ENCODE measurements at regions not wholly inside any gene's neighbourhood (a gene's known extent, or its start where the extent isn't known, plus 50 kb on each side); places are given as distances from the start of the nearest gene placed in this dataset.
A peak's percentile ranks its signal among the peaks of the same experiment; 100 is the strongest.
"Not testable (repeated sequence)": the region's sequence is repeated elsewhere in the genome, so short reads cannot be mapped to it uniquely, and the experiment has no call there.

- no peak for DNase-seq (ENCODE audit: low read depth)
Observed at GRCh38 chr1:195933835-195934234, 674.4 kb downstream of the KCNT2 start.

GRCh38 chr1:195915826-195916225, 692.4 kb downstream of the KCNT2 start:
- DNase-seq (ENCODE audit: low read depth), result no peak

GRCh38 chr1:195909061-195909460, 699.2 kb downstream of the KCNT2 start:
- no peak for DNase-seq (ENCODE audit: low read depth)

DNA sequence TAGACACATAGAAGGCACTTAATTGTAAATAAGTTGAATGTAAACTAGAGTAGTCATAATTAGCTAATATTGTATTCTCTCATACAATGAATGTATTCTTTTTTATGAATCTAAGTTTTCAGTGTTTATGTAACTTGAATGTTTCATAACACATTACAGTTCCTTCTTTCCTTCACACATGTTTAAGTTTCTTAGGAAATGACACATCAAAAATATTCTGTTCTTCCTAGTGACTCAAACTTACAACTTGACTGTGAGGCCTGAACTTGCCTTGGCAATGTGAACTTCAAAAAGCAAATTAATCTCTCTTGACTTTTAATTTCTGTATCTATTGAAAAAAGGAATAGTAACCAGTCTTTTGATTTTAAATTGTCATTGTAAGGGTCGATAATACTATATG, 700.1 kb downstream of the KCNT2 start:
- DNase-seq (ENCODE audit: low read depth), result peak; percentile 27

- peak; percentile 14 for DNase-seq (ENCODE audit: low read depth)
Observed at GRCh38 chr1:195903203-195903602, 705.0 kb downstream of the KCNT2 start.

DNA sequence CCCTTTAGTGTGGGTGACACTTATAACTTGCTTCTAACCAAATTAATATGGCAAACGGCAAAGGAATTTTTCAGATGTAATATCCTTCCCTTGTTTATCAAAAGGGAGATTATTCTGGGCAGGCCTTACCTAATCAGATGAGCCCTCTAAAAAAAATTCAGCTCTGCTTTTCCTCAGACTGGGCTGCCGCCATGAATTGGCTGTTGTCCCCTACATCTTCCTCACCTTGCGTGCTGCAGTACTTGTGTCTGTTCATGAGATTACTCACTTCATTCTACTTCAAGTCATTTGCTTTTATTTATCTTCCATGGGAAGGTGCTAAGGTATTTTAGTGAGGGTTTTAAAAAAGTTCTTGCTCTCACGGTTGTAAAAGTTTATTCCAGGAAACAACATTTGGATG, 705.5 kb downstream of the KCNT2 start:
- no peak for DNase-seq (ENCODE audit: low read depth)

DNA sequence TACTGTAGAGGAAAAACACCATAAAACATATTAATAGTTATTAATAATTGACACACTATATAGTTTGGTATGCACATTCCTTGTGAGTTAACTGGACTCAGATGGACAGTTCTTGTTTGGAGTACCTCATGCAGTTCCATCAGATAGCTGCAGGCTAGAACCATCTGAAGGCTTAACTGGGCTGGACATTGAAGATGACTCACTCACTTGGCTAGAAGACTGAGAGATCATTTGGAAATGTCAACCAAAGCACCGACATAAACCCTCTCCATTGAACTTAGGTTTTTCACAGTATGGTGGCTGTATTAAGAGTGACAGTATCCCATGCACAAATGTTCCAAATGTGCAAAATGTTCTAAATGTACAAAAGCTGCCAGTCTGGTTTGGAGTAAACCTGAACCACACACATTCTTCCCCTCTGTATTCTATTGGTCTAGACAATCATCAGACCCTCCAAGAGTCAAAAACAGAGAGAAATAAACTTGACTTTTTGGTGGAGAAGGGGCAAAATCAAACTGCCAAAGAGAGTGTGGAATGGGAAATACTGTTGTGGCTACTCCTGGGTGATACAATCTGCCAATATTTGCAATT, 708.4 kb downstream of the KCNT2 start:
- peak; percentile 52 for DNase-seq (ENCODE audit: low read depth)

GRCh38 chr1:195898924-195899323, 709.3 kb downstream of the KCNT2 start:
- no peak for DNase-seq (ENCODE audit: low read depth)

DNA sequence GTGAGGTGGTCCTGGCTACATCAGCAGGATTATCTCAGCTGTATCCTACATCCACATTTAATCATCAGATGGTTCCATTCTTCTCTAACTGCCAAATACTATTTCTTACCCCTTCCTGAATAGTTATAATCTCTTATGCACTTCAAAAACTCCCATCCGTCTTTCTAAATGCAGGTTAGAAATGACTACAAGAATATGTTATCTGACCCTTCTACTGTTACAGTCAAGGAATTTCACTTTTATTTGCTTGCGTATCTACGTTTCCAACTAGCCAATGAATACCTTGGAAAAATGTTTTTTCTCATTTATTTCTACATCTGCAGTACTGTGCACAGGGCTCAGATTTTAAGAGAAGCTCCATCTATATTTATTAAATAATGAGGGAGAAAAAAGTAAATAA, 709.9 kb downstream of the KCNT2 start:
- DNase-seq (ENCODE audit: low read depth), result no peak

- no peak for DNase-seq (ENCODE audit: low read depth)
Observed at GRCh38 chr1:195897076-195897475, 711.2 kb downstream of the KCNT2 start.

DNA sequence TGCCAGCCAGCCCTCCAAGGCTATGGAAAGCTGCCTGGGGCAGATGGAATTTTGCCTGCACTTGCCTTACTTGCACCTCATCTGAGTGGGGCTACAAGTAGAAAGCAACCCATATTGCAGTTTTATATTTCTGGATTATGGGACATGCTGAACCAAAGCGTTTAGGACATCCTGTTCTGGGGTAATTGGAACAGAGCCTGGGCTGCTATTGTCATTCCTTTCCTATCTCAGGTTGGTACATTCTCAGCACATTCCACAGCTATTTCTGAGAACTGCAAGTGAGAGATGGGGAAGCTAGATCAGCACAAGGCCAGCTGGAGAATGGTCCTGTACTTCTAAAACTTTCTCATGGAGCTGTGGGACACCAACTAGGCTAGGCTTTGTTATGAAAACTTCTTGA, 713.8 kb downstream of the KCNT2 start:
- DNase-seq (ENCODE audit: low read depth), result peak; percentile 56

- no peak for DNase-seq (ENCODE audit: low read depth)
Observed at GRCh38 chr1:195886000-195886399, 722.2 kb downstream of the KCNT2 start.

GRCh38 chr1:195878478-195878877, 729.8 kb downstream of the KCNT2 start:
- DNase-seq (ENCODE audit: low read depth), result no peak

- DNase-seq (ENCODE audit: low read depth), result no peak
Observed at GRCh38 chr1:195876792-195877191, 731.4 kb downstream of the KCNT2 start.

DNA sequence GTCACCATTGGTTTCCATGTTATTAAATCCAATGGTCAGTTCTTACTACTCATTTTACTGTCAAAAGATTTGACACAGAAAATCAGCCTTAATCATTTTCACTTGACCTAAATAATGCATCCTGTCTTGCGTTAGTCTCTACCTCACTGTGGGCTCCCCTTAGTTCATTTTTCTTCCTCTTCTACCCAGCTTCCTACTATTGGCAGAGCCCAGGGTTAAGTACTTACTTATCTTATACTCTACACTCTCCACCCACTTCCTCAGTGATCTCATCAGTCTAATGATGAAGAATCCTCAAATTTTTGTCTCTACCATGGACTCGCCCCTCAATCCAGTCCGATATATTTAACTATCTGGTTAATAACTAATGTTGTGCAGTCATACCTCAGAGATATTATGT, 735.9 kb downstream of the KCNT2 start:
- DNase-seq (ENCODE audit: low read depth), result no peak

DNA sequence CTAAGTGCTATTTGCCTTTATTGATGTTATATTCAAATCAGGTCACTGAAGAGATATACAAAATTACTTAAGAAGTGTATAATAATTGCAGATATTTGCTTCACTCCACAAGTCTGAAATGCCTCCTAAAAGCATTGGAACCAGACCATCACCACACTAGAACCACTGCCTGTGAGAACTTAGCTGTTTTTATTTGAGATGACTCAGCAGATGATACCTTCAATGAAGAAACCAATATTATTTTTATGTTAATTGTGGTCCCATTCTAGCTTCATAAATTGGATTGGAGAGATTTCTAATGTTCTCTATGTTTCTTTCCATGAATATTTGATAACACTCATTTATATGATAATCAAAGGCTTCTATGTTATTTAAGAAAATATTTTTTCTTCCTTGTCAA, 740.6 kb downstream of the KCNT2 start:
- DNase-seq (ENCODE audit: low read depth), result no peak

GRCh38 chr1:195866781-195867222, 741.4 kb downstream of the KCNT2 start:
- DNase-seq (ENCODE audit: low read depth), result no peak

DNA sequence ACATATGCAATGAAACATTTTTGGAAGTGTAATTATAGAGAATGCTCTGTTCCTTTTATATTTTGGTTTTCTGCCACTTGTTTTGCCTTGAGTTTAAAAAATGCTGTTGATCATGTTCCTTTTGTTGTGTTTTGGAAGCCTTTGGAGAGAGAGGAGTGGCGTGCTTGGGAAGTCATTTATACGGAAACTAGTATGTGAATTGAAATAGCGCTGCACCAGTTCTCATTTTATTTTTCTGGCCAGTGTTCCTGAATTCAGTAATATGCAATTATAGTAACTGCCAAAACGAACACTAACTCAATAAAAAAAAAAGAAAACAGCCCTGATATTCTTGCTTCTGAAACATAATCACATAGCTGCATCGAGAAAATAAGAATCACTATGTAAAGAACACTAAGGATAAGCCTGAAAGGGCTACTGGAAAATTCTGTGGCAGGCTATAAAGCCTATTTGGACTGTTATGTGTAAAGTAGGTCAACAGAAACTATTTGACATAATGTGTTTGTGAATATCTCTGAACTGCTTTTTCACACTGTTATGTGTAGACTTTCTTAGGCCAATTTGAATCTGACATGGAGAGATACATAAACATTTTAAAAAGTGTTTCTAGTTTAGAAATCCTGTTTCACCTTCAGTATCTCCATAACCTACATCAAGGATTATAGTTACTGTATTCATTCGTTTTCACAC, 742.0 kb downstream of the KCNT2 start:
- no peak for DNase-seq (ENCODE audit: low read depth)

DNA sequence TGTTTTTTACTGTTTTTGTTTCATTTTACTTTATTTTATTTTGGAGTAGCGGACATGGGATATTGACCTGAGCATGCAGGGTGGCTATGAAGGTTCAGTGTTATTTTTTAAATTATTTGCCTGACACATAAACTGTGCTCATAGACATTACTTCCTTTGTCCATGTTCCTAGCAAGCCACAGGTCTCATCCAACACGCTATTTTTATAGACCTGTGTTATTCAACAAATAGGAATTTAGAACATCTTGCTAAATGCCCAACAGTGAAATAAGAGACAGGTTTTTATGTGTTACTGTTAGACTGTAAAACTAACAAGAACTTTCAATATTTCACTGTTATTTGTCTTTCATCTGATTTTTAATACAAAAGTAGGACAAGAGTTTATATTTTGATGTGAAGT, 756.4 kb downstream of the KCNT2 start:
- peak; percentile 1 for DNase-seq (ENCODE audit: low read depth)

GRCh38 chr1:195851016-195851601, 757.1 kb downstream of the KCNT2 start:
- no peak for DNase-seq (ENCODE audit: low read depth)

DNA sequence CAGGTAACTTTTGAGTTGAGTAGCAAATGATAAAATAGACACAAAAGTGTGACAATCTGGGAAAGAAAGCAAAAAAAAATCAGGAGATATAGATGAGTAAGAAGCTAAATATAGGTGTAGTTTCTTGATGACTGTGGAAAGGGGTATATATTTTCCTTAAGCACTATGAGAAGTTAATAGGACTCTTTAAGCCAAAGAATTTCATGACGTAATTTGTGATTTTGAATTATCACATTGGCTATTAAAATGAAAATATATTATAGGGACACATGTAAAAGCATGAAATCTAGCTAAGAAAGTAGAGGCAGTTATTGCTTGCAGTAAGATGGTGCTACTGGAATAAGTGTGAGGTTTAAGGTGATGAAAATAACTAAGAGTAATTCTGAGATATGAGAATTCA, 759.1 kb downstream of the KCNT2 start:
- no peak for DNase-seq (ENCODE audit: low read depth)

DNA sequence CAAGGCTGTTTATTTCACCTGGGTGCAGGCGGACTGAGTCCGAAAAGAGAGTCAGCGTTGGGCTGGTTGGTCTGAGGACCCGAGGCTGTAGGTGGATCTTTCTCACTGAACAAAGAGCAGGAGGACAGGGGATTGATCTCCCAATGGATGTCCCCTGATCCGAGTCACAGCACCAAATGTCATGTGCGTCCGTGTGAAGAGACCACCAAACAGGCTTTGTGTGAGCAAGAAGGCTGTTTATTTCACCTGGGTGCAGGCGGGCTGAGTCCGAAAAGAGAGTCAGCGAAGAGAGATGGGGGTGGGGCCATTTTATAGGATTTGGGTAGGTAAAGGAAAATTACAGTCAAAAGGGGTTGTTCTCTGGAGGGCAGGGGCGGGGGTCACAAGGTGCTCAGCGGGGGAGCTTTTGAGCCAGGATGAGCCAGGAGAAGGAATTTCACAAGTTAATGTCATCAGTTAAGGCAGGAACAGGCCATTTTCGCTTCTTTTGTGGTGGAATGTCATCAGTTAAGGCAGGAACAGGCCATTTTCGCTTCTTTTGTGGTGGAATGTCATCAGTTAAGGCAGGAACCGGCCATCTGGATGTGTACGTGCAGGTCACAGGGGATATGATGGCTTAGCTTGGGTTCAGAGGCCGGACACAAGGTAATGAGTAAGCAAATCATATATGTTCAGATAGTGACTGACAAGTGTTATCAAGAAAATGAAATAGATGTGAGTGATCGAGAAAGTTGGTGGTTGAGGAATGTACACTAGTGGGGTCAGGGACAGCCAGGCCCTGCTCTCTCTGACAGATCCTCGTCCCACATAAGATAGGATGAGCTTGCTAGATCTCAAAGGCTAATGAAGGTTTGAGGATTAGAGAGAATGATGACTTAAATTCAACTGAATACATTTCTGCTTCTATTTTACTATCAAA, 760.0 kb downstream of the KCNT2 start:
- DNase-seq (ENCODE audit: low read depth), result not testable (repeated sequence)

- DNase-seq (ENCODE audit: low read depth), result no peak
Observed at GRCh38 chr1:195831789-195832188, 776.5 kb downstream of the KCNT2 start.
